ENCODE measurements at regions not wholly inside any gene's neighbourhood (a gene's known extent, or its start where the extent isn't known, plus 50 kb on each side); places are given as distances from the start of the nearest gene placed in this dataset.

- no peak for DNase-seq
Observed at GRCh38 chr9:80086822-80087345, 515.1 kb downstream of the TLE4 start.

DNA sequence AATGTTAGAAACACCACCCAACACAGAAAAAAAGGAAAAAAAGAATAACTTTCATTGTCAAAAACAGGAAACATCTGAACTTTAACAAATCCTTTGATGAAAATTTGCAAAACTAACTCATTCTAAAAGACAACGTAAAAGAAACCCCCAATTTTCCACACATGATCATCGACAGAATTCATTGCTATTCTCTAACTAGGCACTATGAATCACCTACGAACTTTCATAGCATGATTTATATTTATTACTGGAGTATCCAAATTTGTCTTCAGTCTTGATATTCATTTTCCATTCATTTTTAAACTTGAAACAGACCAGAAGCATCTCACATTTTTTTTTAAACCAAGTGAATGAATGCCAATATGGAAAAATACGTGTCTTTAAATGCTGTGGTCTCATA lies 514.6 kb downstream of the TLE4 start:
- DNase-seq = no peak

DNA sequence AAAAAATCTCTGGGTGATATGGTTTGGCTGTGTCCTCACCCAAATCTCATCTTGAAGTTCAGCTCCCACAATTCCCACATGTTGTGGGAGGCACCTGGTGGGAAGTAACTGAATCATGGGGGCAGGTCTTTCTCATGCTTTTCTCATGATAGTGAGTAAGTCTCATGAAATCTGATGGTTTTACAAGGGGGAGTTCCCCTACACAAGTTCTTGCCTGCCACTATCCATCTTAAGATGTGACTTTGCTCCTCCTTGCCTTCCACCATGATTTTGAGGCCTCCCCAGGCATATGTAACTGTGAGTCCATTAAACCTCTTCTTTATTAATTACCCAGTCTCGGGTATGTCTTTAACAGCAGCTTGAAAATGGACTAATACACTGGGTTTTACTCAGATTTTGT lies 513.9 kb downstream of the TLE4 start:
- DNase-seq = no peak

DNA sequence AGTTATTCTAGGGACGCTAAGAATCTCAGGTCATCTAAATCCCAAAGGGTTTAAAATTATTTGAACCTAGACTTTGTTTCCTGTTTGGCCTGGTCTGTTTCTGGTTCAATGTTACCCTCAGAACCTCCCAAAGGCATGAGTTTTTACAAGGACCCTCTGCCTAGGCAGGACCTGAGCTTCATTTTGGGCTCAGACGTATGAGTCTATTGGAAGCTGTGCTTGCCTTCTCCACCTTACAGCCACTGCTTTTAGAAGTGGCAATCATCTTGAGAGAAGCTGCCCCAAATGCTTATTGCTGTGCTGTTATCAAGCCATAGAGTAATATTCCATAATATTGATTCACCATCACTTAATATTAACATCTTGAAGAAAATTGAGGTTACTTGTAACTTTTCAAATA lies 510.4 kb downstream of the TLE4 start:
- DNase-seq = no peak

DNA sequence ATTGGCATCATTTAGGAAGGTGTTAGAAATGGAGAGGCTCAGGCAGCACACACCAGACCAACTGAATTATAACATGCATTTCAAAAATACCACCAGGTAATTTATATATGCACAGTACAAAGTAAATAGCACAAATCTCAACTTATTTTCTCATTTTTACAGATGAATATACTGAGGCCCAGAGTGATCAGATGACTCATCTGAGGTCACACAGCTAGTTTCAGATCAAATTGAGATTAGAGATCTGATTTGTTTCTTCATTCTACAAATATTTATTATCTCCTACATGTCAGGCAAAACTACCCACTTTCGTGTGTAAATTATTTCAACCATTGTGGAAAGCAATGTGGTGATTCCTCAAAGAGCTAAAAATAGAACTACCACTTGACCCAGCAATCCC lies 507.1 kb downstream of the TLE4 start:
- no peak for DNase-seq

- no peak for DNase-seq
Observed at GRCh38 chr9:80077059-80077458, 505.3 kb downstream of the TLE4 start.

DNA sequence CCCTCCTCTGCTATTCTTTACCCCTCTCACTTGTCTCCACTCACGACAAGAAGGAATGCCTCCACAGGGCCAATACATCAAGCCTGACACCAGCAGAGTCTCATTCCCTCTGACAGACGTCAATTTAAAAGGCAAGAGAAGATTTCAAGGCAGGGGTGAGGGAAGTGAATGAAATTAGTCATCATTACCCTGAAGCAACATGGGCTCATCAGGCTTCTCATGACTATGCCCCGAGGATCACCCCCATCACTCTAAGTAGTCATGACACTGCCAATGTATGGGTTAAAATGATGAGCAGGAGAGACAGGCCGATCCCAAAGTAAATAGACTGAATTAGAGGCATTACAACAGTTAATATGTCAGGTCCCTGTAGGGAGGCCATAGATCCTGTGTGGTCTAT lies 504.4 kb downstream of the TLE4 start:
- no peak for DNase-seq

- DNase-seq = no peak
Observed at GRCh38 chr9:80074439-80074838, 502.7 kb downstream of the TLE4 start.

GRCh38 chr9:80072451-80072850 lies 500.7 kb downstream of the TLE4 start:
- no peak for DNase-seq

- DNase-seq = no peak
Observed at GRCh38 chr9:80070071-80070742, 498.4 kb downstream of the TLE4 start.

- no peak for DNase-seq
Observed at GRCh38 chr9:80066931-80067330, 495.2 kb downstream of the TLE4 start.

GRCh38 chr9:80062567-80062966 lies 490.8 kb downstream of the TLE4 start:
- DNase-seq = no peak

DNA sequence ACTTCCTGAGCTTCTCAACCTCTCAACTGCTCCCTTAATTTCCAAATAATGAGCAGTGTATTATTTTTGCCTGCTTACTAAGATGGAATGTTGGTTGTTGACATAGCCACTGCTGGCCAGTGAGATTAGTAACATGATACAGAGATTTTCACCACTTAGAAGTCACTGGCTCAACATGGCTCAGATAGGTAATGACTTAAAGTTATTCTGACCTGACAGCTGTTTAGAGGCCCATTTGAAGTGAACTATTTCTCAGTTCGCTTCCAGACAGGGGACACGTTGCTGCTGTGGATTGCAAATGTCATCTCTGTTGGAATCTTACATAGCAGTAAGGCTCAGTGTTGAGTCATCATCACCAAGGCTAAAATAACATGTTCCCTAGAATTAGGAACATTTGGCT lies 490.2 kb downstream of the TLE4 start:
- DNase-seq = no peak

DNA sequence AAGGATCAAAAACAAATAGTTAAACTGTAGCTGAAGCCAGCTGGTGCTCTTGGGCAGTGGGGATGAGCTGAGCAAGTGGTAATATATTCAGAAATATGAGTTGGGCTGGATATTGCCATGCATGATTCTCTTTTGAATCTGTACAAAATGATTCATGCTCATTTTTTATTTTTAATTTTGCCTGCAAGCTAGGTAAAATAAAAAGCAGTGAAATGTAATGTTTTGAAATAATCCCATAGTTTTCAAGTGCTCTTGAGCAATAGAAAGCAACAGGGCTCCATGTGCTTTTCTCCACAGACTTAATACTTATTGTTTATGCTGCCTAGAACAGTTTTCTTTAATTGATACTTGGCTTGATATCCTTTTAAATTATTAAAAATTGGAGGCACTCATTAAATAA lies 489.3 kb downstream of the TLE4 start:
- DNase-seq = no peak

- no peak for DNase-seq
Observed at GRCh38 chr9:80059979-80060378, 488.2 kb downstream of the TLE4 start.

- DNase-seq = no peak
Observed at GRCh38 chr9:80059191-80059590, 487.4 kb downstream of the TLE4 start.

GRCh38 chr9:80052830-80053229 lies 481.1 kb downstream of the TLE4 start:
- no peak for DNase-seq

DNA sequence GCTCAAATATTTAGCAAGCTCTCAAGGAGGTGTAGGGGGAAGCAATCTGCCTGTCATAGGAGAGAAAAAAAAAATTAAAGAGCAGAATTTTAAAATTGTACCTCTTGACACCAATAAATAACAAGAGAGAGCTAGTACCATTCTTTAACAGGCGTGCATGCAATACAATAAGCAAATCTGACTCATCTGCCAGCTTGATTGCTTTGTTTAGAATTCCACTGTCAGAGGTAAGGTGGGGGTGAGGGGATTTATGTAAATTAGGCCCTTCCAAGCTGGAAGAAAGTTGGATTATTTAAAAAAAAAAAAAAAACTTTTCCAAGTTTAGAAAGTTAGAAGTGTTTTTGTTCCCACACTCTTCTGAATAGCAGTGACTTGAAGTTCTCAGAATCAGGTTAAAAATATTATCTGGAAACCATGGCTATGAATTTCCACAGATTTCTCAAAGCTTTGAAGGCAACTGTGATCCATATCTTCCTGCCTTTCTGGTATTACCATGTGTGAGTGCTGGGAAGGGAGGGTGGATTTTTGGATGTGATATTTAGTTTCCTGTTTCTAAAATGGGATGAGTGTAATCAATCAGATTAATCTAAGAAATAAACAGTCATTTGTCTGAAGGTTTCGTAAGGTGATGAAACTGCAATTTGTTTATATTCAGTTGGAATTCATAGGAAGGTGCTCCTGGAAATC lies 477.5 kb downstream of the TLE4 start:
- DNase-seq = no peak

DNA sequence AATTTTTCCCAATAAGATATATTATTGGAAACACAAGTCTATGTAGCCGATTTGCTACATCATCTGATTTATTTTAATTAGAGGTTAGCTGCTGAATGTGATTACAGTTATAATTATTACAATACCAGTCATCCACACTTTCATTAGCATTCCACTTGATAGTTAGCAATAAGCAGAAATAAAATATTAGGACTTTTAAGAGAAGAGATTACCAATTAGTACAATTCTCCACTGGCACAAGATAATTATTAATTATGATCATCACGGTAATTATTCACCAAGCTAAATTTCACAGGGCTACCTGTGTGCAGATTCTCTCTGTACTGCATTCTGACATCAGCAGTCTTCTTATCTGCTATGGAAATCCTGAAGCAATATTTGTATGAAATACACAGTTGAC lies 474.7 kb downstream of the TLE4 start:
- DNase-seq = no peak

GRCh38 chr9:80041821-80042220 lies 470.1 kb downstream of the TLE4 start:
- no peak for DNase-seq

GRCh38 chr9:80040457-80040856 lies 468.7 kb downstream of the TLE4 start:
- DNase-seq = no peak

GRCh38 chr9:80030801-80031200 lies 459.0 kb downstream of the TLE4 start:
- no peak for DNase-seq

GRCh38 chr9:80028501-80028900 lies 456.7 kb downstream of the TLE4 start:
- DNase-seq = no peak

DNA sequence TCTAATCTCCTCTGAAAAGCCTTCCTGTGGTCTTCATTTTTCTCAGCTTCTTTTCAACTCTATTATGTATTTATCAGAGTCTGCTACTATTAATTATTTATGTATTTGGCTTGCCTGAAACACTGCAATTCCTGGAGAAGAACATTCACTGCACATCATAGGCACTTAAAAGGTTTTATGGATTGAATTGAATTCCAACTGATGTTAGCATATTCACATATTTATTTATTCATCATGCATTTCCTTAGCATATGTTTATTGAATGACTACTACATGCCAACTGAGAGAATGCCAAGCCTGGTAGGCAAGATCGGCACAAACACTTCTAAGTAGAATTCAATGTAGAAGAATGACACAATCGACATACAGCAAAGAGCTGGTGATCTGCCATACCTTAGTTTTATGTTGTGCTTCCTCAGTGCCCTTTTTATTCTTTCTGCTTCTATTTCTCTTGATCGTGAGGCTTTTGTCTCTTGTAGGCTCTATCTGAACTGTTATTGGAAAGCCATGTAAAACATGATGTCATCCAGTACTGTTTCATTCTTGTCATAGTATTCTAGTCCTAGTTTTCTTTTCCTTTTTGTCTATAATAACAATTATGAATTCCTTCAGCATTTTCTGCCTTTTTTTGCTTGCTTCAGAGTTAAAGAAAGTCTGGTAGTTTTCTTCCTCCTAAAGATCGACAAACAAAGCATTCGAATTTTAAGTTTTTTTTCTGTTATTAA lies 454.2 kb downstream of the TLE4 start:
- no peak for DNase-seq

All from right forelimb (tissue), 1 donor.